IPS DF 4.7 (cell line): ENCODE measurements at regions not wholly inside any gene's neighbourhood (a gene's known extent, or its start where the extent isn't known, plus 50 kb on each side); places are given as distances from the start of the nearest gene placed in this dataset.

Source experiments
- DNase-seq: peaks from one replicate; pipeline ENCODE4 v3.0.0-alpha.2; 2013; ENCODE audit warnings: low spot score; ENCODE audit errors: extremely low read depth

- DNase-seq: no peak
These were observed 182.0 kb downstream of the ZNF330 start for GRCh38 chr4:141402712-141403111.

GRCh38 chr4:141403782-141404181 is 183.1 kb downstream of the ZNF330 start:
- no peak for DNase-seq

GRCh38 chr4:141406237-141406636 is 185.5 kb downstream of the ZNF330 start:
- no peak for DNase-seq

DNA sequence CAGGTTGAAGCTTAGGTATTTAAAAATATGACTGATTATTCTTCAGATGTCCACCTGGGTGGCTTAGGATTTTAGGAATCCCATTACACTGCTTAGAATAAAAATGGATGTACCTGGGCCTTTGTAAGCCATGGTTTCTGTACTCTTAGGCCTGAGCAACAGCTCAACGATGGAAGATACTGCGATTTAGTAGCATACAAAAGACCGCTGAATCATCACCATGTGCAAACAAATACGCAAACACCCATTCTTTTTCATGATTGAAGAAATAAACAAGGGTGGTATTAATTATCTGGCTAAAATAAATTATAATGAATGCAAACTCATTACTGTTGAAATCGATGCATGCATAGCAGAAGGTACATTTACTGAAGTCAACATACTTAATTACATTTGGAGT is 188.9 kb downstream of the ZNF330 start:
- no peak for DNase-seq

DNA sequence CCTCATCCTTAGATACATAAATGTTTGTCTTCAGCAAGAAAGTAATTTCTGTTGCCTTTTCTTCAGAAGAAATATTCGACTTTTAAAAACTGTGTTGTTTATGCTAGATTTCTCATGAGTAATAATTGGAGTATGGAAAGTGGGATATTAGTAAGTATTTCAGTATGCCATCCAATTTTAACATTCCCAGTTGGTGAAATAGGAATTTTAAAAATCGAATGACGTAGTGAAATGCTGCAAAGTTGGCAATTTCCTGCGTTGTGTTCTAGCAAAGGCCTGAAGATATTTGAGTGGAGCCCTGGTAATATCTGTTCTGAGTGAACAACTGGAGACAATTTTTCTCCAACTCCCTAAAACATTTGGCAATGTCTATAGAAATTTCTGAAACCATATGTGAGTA is 190.1 kb downstream of the ZNF330 start:
- no peak for DNase-seq

DNA sequence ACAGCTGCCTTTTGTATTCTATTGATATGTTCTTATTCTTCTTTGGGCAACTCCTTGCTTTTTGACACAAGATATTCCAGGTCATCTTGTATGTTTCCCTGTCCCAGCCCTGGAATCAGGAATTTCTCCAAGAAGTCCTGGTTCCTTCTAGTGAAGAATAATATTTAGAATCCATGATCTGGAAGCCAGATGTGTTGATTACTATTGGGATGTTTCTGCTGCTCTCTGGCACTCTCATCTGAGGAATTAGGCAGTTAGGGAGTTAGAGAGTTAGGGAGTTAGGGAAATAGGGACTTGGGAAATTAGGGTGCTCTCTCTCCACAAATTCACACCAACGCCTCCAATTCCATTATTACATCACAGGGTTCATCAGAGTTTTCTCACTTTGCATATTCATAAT is 191.2 kb downstream of the ZNF330 start:
- no peak for DNase-seq

DNA sequence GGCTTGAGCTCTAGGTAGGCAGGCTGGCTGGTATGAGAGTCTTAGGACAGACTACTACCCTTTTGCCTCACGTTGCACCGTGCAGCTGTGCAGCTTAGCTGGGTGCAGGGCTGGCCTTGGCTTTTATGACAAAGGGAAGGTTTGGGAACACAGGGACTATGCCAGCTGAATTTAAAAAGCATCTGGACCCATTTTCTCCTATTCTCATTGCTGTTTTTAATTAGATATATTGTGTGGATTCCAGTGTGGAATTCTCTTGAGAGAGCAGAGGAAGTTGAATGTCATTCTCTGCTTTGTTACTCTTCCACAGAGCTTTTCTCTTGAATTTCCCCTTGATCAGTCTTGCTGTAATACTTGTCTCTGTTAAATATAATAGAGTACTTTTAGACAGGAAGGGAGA is 192.7 kb downstream of the ZNF330 start:
- DNase-seq: no peak

- DNase-seq: no peak
These were observed 195.0 kb downstream of the ZNF330 start for GRCh38 chr4:141415651-141416050.

- no peak for DNase-seq
These were observed 195.5 kb downstream of the ZNF330 start for GRCh38 chr4:141416219-141416618.

DNA sequence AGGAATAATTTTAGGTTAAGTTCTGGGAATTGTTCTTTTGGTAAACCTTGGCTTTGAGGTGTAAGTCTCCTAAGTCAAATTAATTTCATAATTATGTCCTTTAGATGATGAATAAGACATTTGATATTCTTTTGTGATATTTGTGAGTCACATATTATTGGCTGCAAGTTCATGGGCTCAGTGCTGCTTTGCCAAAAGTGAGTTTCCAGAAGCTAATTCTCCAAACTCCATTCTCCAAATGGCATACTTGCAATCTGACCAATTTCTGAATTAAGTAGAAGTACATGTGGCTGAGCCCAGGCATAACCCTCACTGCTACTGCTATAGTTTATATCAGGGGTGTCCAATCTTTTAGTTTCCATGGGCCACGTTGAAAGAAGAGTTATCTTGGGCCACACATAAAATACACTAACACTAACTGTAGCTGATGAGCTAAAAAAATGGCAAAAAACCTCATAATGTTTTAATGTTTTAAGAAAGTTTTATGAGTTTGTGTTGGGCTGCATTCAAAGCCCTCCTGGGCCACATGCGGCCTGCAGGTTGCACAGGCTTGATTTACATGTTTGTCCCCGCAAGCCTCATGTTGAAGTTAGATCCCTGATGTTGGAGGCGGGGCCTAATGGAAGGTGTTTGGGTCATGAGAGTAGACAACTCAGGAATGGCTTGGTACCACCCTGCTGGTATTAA is 196.1 kb downstream of the ZNF330 start:
- no peak for DNase-seq

GRCh38 chr4:141417387-141417786 is 196.7 kb downstream of the ZNF330 start:
- no peak for DNase-seq

GRCh38 chr4:141425124-141425523 is 204.4 kb downstream of the ZNF330 start:
- no peak for DNase-seq

GRCh38 chr4:141427726-141428296 is 207.1 kb downstream of the ZNF330 start:
- no peak for DNase-seq

DNA sequence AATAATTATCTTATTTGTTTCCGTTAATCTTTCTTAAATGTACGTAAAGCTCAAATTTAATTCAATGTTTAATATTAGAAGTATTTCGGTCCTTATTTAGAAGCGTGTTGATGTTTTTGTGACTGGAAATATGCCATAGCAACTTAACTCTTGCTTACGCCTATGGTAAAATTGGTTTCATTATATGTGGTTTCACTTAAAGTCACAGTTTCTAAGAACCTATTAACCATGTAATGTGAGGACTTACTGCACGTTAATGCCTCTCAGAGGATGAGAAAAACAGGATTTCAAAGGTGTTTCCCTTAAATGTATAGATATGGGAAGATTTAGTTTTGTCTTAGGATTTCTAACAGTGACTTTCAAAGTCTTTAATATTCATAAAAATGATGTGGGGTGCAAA is 206.4 kb upstream of the IL15 start:
- DNase-seq: no peak

DNA sequence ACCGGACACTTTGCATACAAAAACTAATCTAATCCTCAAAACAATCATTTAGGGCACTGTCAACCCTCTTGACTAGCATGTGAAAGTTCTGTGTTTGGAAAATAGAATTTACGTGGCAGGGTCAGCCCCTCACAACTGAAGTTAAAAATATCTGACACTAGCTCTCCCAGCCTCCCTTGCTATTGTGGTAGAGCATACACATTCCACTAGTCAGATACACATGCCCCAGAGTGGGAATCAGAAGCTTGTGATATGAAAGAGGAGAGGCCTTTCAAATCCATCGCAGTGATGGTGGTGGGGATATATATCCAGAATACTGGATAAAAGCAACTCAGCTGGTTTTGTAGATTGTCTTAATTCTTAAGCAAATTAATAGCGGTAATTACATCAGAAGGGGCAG is 205.7 kb upstream of the IL15 start:
- no peak for DNase-seq

- no peak for DNase-seq
These were observed 204.2 kb upstream of the IL15 start for GRCh38 chr4:141432000-141432712.

DNA sequence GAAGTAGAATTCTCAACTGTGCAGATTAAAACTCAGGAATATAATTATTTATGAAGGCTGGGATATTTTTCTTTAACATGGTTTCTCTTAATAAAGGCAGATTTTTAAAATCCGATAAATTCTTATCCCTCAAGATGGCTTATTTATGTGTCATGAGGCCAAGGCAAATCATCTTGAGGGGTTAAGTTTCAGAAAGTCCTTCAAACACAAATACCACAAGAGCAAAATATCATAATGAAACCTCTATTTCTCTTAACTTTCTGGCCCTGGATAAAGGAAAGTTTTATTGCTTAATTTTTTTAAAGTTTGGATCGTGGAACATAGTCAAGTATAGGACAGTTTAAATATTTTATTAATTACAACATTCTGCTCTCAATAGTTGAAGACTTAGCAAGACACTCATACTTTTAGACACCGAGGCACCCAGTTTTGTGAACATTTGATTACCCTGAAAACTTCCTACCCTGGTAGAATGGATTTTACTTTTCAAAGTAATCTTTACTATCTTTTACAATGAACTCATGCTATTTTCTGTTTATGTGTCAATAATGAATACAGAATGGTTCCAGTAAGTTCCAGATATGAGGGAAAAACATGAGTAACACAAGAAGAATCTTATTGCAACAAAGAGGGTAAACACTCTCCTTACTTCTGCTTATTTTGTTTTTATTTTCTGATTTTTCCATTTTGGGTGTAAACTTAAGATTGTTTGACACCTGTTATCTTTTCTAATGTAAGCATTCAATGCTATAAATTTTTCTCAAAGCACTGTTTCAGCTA is 200.7 kb upstream of the IL15 start:
- no peak for DNase-seq

DNA sequence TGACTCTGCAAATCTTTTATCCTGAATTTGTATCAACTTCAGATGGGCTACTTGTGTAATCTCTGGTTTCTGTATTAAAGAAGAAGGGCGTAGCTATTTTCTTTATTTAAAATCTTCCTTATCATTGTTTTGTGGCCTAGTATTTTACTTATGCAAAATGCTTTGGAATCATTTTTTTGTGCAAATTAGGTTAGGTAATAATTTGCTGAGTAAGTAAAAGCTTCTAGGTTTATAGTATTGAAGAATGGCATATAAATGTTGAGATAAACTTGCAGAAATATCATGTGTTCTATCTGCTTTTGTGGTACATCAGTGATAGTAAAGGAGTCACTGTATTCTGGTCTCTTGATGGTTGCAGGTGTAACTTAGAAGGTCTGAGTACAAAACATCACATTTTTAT is 197.2 kb upstream of the IL15 start:
- no peak for DNase-seq

DNA sequence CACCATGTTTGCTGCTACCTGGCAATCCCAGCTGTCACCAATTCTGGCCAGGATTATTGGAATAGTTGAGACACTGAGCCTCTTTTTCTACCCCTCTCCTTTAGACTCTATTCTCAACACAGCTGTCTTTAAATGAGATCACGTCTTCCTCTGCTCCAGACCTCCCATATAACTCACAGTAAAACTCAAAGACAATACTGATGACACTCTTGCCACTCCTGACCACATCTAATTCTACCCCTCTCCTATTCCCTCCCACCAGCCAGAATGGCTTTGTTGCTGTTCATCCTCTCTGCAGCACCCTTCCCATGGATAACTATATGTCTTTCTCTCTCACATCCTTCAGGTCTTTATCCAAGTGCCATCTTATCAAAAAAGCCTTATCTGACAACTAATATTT is 188.6 kb upstream of the IL15 start:
- DNase-seq: no peak

- DNase-seq: no peak
These were observed 187.9 kb upstream of the IL15 start for GRCh38 chr4:141448490-141448889.

DNA sequence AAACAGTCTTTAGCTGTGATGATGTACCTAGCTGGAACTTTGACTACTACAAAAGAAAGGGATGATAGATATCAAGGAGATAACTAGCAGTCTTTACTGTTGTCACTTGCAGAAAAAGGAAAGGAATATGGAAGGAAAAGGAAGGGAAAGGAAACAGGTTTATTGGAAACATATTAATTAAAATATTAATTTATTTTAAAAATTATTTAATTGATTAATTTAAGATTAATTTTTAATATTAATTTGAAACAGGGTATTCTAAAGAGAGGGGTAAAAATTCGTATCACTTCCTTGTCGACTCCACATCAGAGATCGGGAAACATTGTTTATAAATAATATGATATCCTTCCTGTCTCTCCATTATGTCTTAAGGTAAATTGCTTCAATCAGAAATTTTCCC is 186.5 kb upstream of the IL15 start:
- DNase-seq: no peak

GRCh38 chr4:141455651-141456050 is 180.7 kb upstream of the IL15 start:
- DNase-seq: no peak
